Loucy (cell line): ENCODE measurements at regions not wholly inside any gene's neighbourhood (a gene's known extent, or its start where the extent isn't known, plus 50 kb on each side); places are given as distances from the start of the nearest gene placed in this dataset.

Experiments
- H2AFZ ChIP-seq: fragments of 200-600 bp; sonication (generic); 2 replicates; pipeline ENCODE4 v1.6.0; 2016; ENCODE audit warnings: antibody characterized with exemption, mild to moderate bottlenecking, low read length, moderate library complexity
- H3F3A ChIP-seq: fragments of 200-600 bp; 2 replicates; pipeline ENCODE4 v1.6.0; 2016; ENCODE audit warnings: antibody characterized with exemption, low read depth, mild to moderate bottlenecking
- H3K27me3 ChIP-seq: fragments of 200-600 bp; sonication (generic); 2 replicates; pipeline ENCODE4 v1.6.1; 2014; ENCODE audit warnings: low read length, mild to moderate bottlenecking; ENCODE audit not compliant: insufficient read depth, poor library complexity, severe bottlenecking
- H3K36me3 ChIP-seq: fragments of 200-600 bp; sonication (generic); 2 replicates; pipeline ENCODE4 v1.6.1; 2016; ENCODE audit warnings: low read length; ENCODE audit not compliant: insufficient read depth
- H3K4me1 ChIP-seq: fragments of 200-600 bp; sonication (generic); 2 replicates; pipeline ENCODE4 v1.5.1; 2014; ENCODE audit warnings: low read length, mild to moderate bottlenecking; ENCODE audit not compliant: insufficient read depth, poor library complexity, severe bottlenecking
- H3K4me2 ChIP-seq: fragments of 200-600 bp; sonication (generic); 2 replicates; pipeline ENCODE4 v1.6.0; 2014; ENCODE audit warnings: antibody characterized with exemption, low read length, low read depth, mild to moderate bottlenecking; ENCODE audit not compliant: poor library complexity, severe bottlenecking
- H3K4me3 ChIP-seq: fragments of 200-600 bp; sonication (generic); 2 replicates; pipeline ENCODE4 v1.5.1; 2014; ENCODE audit warnings: low read length, mild to moderate bottlenecking, mixed read lengths; ENCODE audit not compliant: poor library complexity, severe bottlenecking
- H3K79me2 ChIP-seq: fragments of 200-600 bp; sonication (generic); 2 replicates; pipeline ENCODE4 v1.6.1; 2014; ENCODE audit warnings: low read length; ENCODE audit not compliant: insufficient read depth
- H3K9ac ChIP-seq: fragments of 200-600 bp; sonication (generic); 2 replicates; pipeline ENCODE4 v1.6.0; 2014; ENCODE audit warnings: mild to moderate bottlenecking, low read depth, low read length, moderate library complexity; ENCODE audit not compliant: poor library complexity, severe bottlenecking
- H3K9me2 ChIP-seq: fragments of 200-600 bp; sonication (generic); replicated peaks from 2 replicates; pipeline ENCODE4 v1.6.1; 2016; ENCODE audit warnings: low read depth, low read length, mixed read lengths
- H3K9me3 ChIP-seq: fragments of 200-600 bp; sonication (generic); 2 replicates; pipeline ENCODE4 v1.6.1; 2014; ENCODE audit warnings: mild to moderate bottlenecking, antibody characterized with exemption, low read length, low read depth; ENCODE audit not compliant: insufficient read depth
- H4K20me1 ChIP-seq: fragments of 200-600 bp; sonication (generic); 2 replicates; pipeline ENCODE4 v1.6.0; 2014; ENCODE audit warnings: antibody characterized with exemption, low read length, mild to moderate bottlenecking; ENCODE audit not compliant: insufficient read depth, poor library complexity, severe bottlenecking
- EZH2phosphoT487 ChIP-seq: fragments of 200-600 bp; IDR thresholded peaks from 2 replicates; pipeline ENCODE4 v1.6.1; 2018; ENCODE audit warnings: antibody characterized with exemption, mild to moderate bottlenecking, moderate library complexity, borderline replicate concordance
- TF ChIP-seq, protein P1 (sequence below): fragments of 200-600 bp; sonication (generic); conservative IDR thresholded peaks from 2 replicates; pipeline ENCODE4 v1.5.1; 2014; ENCODE audit warnings: mild to moderate bottlenecking, antibody characterized with exemption, low read length

DNA sequence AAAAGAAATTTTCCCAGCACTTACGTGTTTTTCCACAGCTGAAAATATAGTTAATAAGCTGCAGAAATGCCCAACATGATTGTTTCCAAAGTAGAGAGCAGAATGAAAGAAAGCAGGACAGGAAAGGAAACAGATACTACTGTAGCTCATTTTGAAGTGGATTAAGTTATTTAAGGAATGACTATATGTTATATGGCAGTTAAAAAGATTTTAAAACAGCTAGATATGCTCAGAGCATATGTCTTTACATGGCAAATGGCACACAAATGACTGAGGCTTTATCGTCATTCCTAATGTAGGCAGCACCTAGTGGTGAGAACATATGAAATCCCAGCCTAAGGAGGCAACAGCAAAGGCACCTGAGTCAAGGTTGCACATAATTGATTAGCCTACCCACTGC is 106.6 kb upstream of the SEMA6D start:
- Histone ChIP-seq H3F3A (no peaks in the 10 kb centered on the region), H3K27me3 (no peaks in the 10 kb centered on the region)

DNA sequence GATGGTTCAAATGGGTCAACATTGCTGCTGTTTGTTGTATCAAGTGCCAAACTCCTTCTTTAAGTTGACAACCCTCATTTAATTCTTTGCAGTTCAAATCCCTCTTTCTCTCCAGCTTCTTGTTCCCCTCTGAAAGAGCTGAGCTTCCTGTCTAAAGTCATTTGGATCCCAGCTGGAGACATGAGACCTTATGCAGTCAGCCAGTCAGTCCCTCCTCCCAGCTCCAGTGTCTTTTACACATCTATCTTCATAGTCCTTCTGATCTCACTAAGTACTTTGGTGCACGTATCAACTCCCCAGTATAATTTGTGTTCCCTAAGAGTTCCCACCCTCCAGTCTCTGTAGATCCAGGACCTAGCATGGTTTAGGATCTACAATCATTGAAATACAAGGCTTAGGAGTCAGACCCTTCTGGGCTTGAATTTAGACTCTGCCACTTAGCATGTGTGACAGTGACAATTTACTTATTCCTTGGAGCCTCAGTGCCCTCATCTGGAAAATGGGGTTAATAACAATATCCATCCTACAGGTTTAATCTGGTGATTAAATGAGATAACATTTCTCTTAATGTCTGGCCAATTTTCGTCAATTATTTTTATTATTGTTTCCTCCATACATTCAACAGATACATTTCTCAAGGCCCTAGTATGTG is 102.8 kb upstream of the SEMA6D start:
- TF ChIP-seq, protein P1, sequence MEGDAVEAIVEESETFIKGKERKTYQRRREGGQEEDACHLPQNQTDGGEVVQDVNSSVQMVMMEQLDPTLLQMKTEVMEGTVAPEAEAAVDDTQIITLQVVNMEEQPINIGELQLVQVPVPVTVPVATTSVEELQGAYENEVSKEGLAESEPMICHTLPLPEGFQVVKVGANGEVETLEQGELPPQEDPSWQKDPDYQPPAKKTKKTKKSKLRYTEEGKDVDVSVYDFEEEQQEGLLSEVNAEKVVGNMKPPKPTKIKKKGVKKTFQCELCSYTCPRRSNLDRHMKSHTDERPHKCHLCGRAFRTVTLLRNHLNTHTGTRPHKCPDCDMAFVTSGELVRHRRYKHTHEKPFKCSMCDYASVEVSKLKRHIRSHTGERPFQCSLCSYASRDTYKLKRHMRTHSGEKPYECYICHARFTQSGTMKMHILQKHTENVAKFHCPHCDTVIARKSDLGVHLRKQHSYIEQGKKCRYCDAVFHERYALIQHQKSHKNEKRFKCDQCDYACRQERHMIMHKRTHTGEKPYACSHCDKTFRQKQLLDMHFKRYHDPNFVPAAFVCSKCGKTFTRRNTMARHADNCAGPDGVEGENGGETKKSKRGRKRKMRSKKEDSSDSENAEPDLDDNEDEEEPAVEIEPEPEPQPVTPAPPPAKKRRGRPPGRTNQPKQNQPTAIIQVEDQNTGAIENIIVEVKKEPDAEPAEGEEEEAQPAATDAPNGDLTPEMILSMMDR: no peak
- no peak for TF ChIP-seq EZH2phosphoT487
- H2AFZ ChIP-seq: no peak overlapping the region
- no peaks in the 10 kb centered on the region for H3K9me3 ChIP-seq
- H3K4me3 ChIP-seq: no peak overlapping the region
- no peaks in the 10 kb centered on the region for H3K4me1 ChIP-seq
- no peaks in the 10 kb centered on the region for H3K9me2 ChIP-seq
- H3K4me2 ChIP-seq: no peak overlapping the region
- H3K36me3 ChIP-seq: no peaks in the 10 kb centered on the region
- no peak overlapping the region for H3K9ac ChIP-seq
- no peaks in the 10 kb centered on the region for H4K20me1 ChIP-seq
- no peaks in the 10 kb centered on the region for H3K27me3 ChIP-seq
- H3F3A ChIP-seq: no peaks in the 10 kb centered on the region
- H3K79me2 ChIP-seq: no peaks in the 10 kb centered on the region

More for the DNA sequence above, 106.6 kb upstream of the SEMA6D start:
- H2AFZ ChIP-seq: no peak overlapping the region
- H3K79me2 ChIP-seq: no peaks in the 10 kb centered on the region
- no peaks in the 10 kb centered on the region for H3K36me3 ChIP-seq
- H3K4me2 ChIP-seq: no peak overlapping the region
- no peak overlapping the region for H3K4me3 ChIP-seq
- H3K9ac ChIP-seq: no peak overlapping the region
- no peaks in the 10 kb centered on the region for H4K20me1 ChIP-seq
- H3K9me3 ChIP-seq: no peaks in the 10 kb centered on the region
- H3K4me1 ChIP-seq: no peaks in the 10 kb centered on the region
- no peaks in the 10 kb centered on the region for H3K9me2 ChIP-seq
- no peak for TF ChIP-seq EZH2phosphoT487
- TF ChIP-seq, protein P1: no peak

DNA sequence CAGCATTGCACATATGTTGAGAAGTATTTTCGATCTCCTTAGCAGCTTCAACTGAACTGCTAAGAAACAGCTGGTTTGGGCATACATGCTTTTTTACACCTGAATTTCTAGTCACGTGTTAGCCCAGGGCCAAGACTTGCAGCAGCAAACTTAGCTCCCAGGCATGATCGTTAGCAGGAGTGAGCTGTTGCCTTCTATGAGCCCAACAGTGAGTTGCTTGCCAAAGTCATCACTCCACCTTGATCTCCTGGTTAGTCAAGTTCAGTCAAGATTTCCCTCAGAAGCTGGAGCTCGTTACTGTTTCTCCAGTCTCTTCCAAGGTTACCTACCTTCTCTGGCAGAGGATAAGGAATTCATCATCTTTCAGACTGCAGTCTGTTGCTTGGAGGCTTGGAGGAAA is 100.4 kb upstream of the SEMA6D start:
- Histone ChIP-seq H3K36me3 (no peaks in the 10 kb centered on the region), H2AFZ (no peak overlapping the region), H3K27me3 (no peaks in the 10 kb centered on the region), H3K79me2 (no peaks in the 10 kb centered on the region), H4K20me1 (no peaks in the 10 kb centered on the region), H3K9me2 (no peaks in the 10 kb centered on the region), H3K9me3 (no peaks in the 10 kb centered on the region), H3K4me1 (no peaks in the 10 kb centered on the region), H3K9ac (no peak overlapping the region), H3K4me3 (no peak overlapping the region), H3F3A (no peaks in the 10 kb centered on the region), H3K4me2 (no peak overlapping the region)
- TF ChIP-seq, protein P1: no peak
- no peak for TF ChIP-seq EZH2phosphoT487
